OCI-LY7 (cell line): ENCODE measurements at regions not wholly inside any gene's neighbourhood (a gene's known extent, or its start where the extent isn't known, plus 50 kb on each side); places are given as distances from the start of the nearest gene placed in this dataset.

ENCODE experiments used
- BruUV-seq: library from RNA; stranded (reverse); fragments of 400-500 nt; replicated peaks from 2 replicates; lab custom pipeline; 2021; lab: Mats Ljungman, UMichigan
- CTCF ChIA-PET: fragments of 300-600 bp; sonication (Branson Sonifier 250); formaldehyde crosslinking; loops from one replicate; lab custom pipeline; 2022; ENCODE audit warnings: antibody characterized with exemption; ENCODE audit not compliant: unreplicated experiment; lab: Charles Lee
- POLR2A ChIA-PET: fragments of 300-600 bp; sonication (Branson Sonifier 250); formaldehyde crosslinking; loops from one replicate; lab custom pipeline; 2022; ENCODE audit warnings: antibody characterized with exemption; lab: Charles Lee
- DNase-seq: peaks from one replicate; pipeline ENCODE4 v3.0.0-alpha.2; 2015; ENCODE audit warnings: low spot score
- H2AFZ ChIP-seq: fragments of 200-600 bp; sonication (generic), shearing (Covaris generic); 2 replicates; pipeline ENCODE4 v1.6.1; 2014; ENCODE audit warnings: mild to moderate bottlenecking, antibody characterized with exemption, low read length, moderate library complexity
- H3K27ac ChIP-seq: fragments of 200-600 bp; sonication (generic); 2 replicates; pipeline ENCODE4 v1.5.1; 2014; ENCODE audit warnings: mixed run types, low read depth, mild to moderate bottlenecking, moderate library complexity, low read length, inconsistent platforms; ENCODE audit not compliant: poor library complexity, severe bottlenecking
- H3K36me3 ChIP-seq: fragments of 200-600 bp; sonication (generic); 2 replicates; pipeline ENCODE4 v1.6.1; 2014; ENCODE audit warnings: mild to moderate bottlenecking, antibody characterized with exemption, low read length, moderate library complexity, mixed read lengths; ENCODE audit not compliant: insufficient read depth
- H3K4me1 ChIP-seq: fragments of 200-600 bp; sonication (generic); 2 replicates; pipeline ENCODE4 v1.5.1; 2014; ENCODE audit warnings: mild to moderate bottlenecking, low read length; ENCODE audit not compliant: insufficient read depth, poor library complexity, severe bottlenecking
- H3K4me2 ChIP-seq: fragments of 200-600 bp; sonication (generic); 2 replicates; pipeline ENCODE4 v1.6.1; 2014; ENCODE audit warnings: mild to moderate bottlenecking, low read length
- H3K4me3 ChIP-seq: fragments of 200-600 bp; sonication (generic); 2 replicates; pipeline ENCODE4 v1.5.1; 2014; ENCODE audit warnings: mild to moderate bottlenecking, low read depth, low read length; ENCODE audit not compliant: poor library complexity, severe bottlenecking
- H3K79me2 ChIP-seq: fragments of 200-600 bp; sonication (generic); 2 replicates; pipeline ENCODE4 v1.6.1; 2016; ENCODE audit warnings: low read depth, mild to moderate bottlenecking, low read length, moderate library complexity, mixed read lengths; ENCODE audit not compliant: insufficient read depth
- H3K9me2 ChIP-seq: fragments of 200-600 bp; sonication (generic); 2 replicates; pipeline ENCODE4 v1.6.1; 2016; ENCODE audit warnings: mild to moderate bottlenecking, low read length, mixed read lengths; ENCODE audit not compliant: insufficient read depth
- H3K9me3 ChIP-seq: fragments of 200-600 bp; sonication (generic); 2 replicates; pipeline ENCODE4 v1.6.1; 2014; ENCODE audit warnings: mild to moderate bottlenecking, mixed run types, low read length, mixed read lengths
- H4K20me1 ChIP-seq: fragments of 200-600 bp; sonication (generic); 2 replicates; pipeline ENCODE4 v1.6.1; 2014; ENCODE audit warnings: mild to moderate bottlenecking, antibody characterized with exemption, low read length, moderate library complexity, mixed read lengths; ENCODE audit not compliant: insufficient read depth
- CTCF ChIP-seq: fragments of 200-600 bp; sonication (generic); conservative IDR thresholded peaks from 2 replicates; pipeline ENCODE4 v1.5.1; 2014; ENCODE audit warnings: mild to moderate bottlenecking, antibody characterized with exemption, low read length, moderate library complexity, mixed read lengths
- EZH2phosphoT487 ChIP-seq: fragments of 200-600 bp; sonication (generic); IDR thresholded peaks from 2 replicates; pipeline ENCODE4 v1.6.1; 2018; ENCODE audit warnings: low read depth, borderline replicate concordance, mild to moderate bottlenecking, mixed run types, antibody characterized with exemption, low read length, moderate library complexity, mixed read lengths
- intact Hi-C: fragments of 100-400 bp; cut with micrococcal nuclease; formaldehyde crosslinking; loops from one replicate; pipeline ENCODE4 v1.10.0; 2022; ENCODE audit not compliant: unreplicated experiment

- Histone ChIP-seq H3K4me2 (no peak overlapping the region), H3K36me3 (no peaks in the 10 kb centered on the region), H3K9me3 (no peaks in the 10 kb centered on the region; the same call in 1 of the 2 replicates), H2AFZ (no peak overlapping the region), H3K9me2 (no peaks in the 10 kb centered on the region), H4K20me1 (no peaks in the 10 kb centered on the region), H3K4me3 (no peak overlapping the region), H3K4me1 (no peaks in the 10 kb centered on the region), H3K27ac (no peak overlapping the region), H3K79me2 (no peaks in the 10 kb centered on the region)
- no peak for TF ChIP-seq EZH2phosphoT487
- TF ChIP-seq CTCF, result no peak
- no peak for DNase-seq
- CTCF ChIA-PET, result no interaction called here
- POLR2A ChIA-PET, result no interaction called here
- no TSS peak for BruUV-seq
- intact Hi-C loops, result no loop called here
These were observed 566.1 kb upstream of the MIS18BP1 start for GRCh38 chr14:45819107-45819506.

GRCh38 chr14:45811155-45811554 lies 558.2 kb upstream of the MIS18BP1 start:
- no TSS peak for BruUV-seq
- H3K36me3 ChIP-seq, result no peaks in the 10 kb centered on the region
- intact Hi-C loops, result no loop called here
- no peak overlapping the region for H3K4me3 ChIP-seq
- H3K9me3 ChIP-seq, result no peaks in the 10 kb centered on the region
- DNase-seq, result no peak
- H3K4me1 ChIP-seq, result no peaks in the 10 kb centered on the region
- ChIA-PET CTCF (no interaction called here), POLR2A (no interaction called here)
- no peak overlapping the region for H3K27ac ChIP-seq
- no peaks in the 10 kb centered on the region for H3K79me2 ChIP-seq
- TF ChIP-seq CTCF, result no peak
- no peak for TF ChIP-seq EZH2phosphoT487
- H3K4me2 ChIP-seq, result no peak overlapping the region
- no peak overlapping the region for H2AFZ ChIP-seq
- no peaks in the 10 kb centered on the region for H4K20me1 ChIP-seq
- no peaks in the 10 kb centered on the region for H3K9me2 ChIP-seq

- DNase-seq, result no peak
- Histone ChIP-seq H3K9me2 (no peaks in the 10 kb centered on the region), H3K4me2 (no peak overlapping the region), H3K27ac (no peak overlapping the region), H3K9me3 (no peaks in the 10 kb centered on the region), H3K79me2 (no peaks in the 10 kb centered on the region), H3K36me3 (no peaks in the 10 kb centered on the region), H3K4me3 (no peak overlapping the region), H4K20me1 (no peaks in the 10 kb centered on the region), H2AFZ (no peak overlapping the region), H3K4me1 (no peaks in the 10 kb centered on the region)
- intact Hi-C loops, result no loop called here
- no peak for TF ChIP-seq EZH2phosphoT487
- ChIA-PET CTCF (no interaction called here), POLR2A (interaction anchor here (0.7 kb wide), 1 partner anchor 18 kb away, joined by 4 read pairs; no protein-coding TSS in a partner anchor)
- no TSS peak for BruUV-seq
These were observed 557.3 kb upstream of the MIS18BP1 start for GRCh38 chr14:45810152-45810872.
